ENCODE measurements at regions not wholly inside any gene's neighbourhood (a gene's known extent, or its start where the extent isn't known, plus 50 kb on each side); places are given as distances from the start of the nearest gene placed in this dataset.

GRCh38 chr22:27419473-27419872, 382.1 kb downstream of the MN1 start:
- TF ChIP-seq CTCF (IDR thresholded peaks at IDR 0.05) (no peak), POLR2A (IDR thresholded peaks at IDR 0.05) (no peak), POLR2AphosphoS5 (IDR thresholded peaks at IDR 0.05) (no peak)

Measured in stomach (tissue), 4 donors.